Panc1 (cell line): ENCODE measurements at regions not wholly inside any gene's neighbourhood (a gene's known extent, or its start where the extent isn't known, plus 50 kb on each side); places are given as distances from the start of the nearest gene placed in this dataset.

Source experiments
- ATAC-seq: fragments of 200-7000 bp; cut with Tn5 transposase; 2 replicates; pipeline ENCODE4 v1.9.1; 2020; ENCODE audit warnings: mild to moderate bottlenecking, moderate library complexity
- BruUV-seq: library from RNA; stranded (reverse); fragments of 400-500 nt; replicated peaks from 2 replicates; lab custom pipeline; 2021; lab: Mats Ljungman, UMichigan
- CTCF ChIA-PET: fragments of 300-600 bp; sonication (Branson Sonifier 250); formaldehyde crosslinking; loops from one replicate; lab custom pipeline; 2022; ENCODE audit warnings: antibody characterized with exemption; lab: Charles Lee
- POLR2A ChIA-PET: fragments of 300-600 bp; sonication (Branson Sonifier 250); formaldehyde crosslinking; loops from one replicate; lab custom pipeline; 2022; ENCODE audit warnings: antibody characterized with exemption; lab: Charles Lee
- DNase-seq: peaks from one replicate; pipeline ENCODE4 v3.0.0-alpha.2; 2010; ENCODE audit warnings: low read depth, low spot score
- H3K27ac ChIP-seq: 2 replicates; pipeline ENCODE4 v1.5.1; 2011; ENCODE audit warnings: mild to moderate bottlenecking, low read length, inconsistent platforms
- H3K27me3 ChIP-seq: fragments of 200-500 bp; sonication (Bioruptor generic); 2 replicates; pipeline ENCODE4 v1.6.0; 2014; ENCODE audit warnings: low read length, inconsistent platforms; ENCODE audit not compliant: control insufficient read depth, insufficient read depth
- H3K36me3 ChIP-seq: fragments of 200-500 bp; sonication (Bioruptor generic); 2 replicates; pipeline ENCODE4 v1.5.1; 2014; ENCODE audit warnings: inconsistent platforms, mild to moderate bottlenecking, low read length, moderate library complexity; ENCODE audit not compliant: control insufficient read depth, insufficient read depth
- H3K4me1 ChIP-seq: 2 replicates; pipeline ENCODE4 v1.5.1; 2011; ENCODE audit warnings: inconsistent platforms, mild to moderate bottlenecking, low read length, moderate library complexity; ENCODE audit not compliant: control insufficient read depth, insufficient read depth
- H3K4me3 ChIP-seq, 2 experiments: 2 replicates each; pipeline ENCODE4 v1.5.1; 2011 to 2012; ENCODE audit warnings: low read depth in 2 of 2, low read length in 2 of 2, mild to moderate bottlenecking in 2 of 2, inconsistent platforms in 1 of 2, moderate library complexity in 1 of 2
- H3K9me3 ChIP-seq: fragments of 200-500 bp; sonication (Bioruptor generic); 2 replicates; pipeline ENCODE4 v1.5.1; 2014; ENCODE audit warnings: low read depth, mild to moderate bottlenecking, inconsistent platforms, low read length, moderate library complexity; ENCODE audit not compliant: control insufficient read depth, insufficient read depth
- POLR2AphosphoS5 ChIP-seq: IDR thresholded peaks from 2 replicates; pipeline ENCODE4 v1.6.1; 2012; ENCODE audit warnings: mild to moderate bottlenecking, low read depth, low read length, moderate library complexity
- SIN3A ChIP-seq: IDR thresholded peaks from 2 replicates; pipeline ENCODE4 v1.6.1; 2012; ENCODE audit warnings: low read depth, mild to moderate bottlenecking, low read length, moderate library complexity, borderline replicate concordance; ENCODE audit not compliant: insufficient read depth
- TCF7L2 ChIP-seq: IDR thresholded peaks from 2 replicates; pipeline ENCODE4 v1.6.1; 2011; ENCODE audit warnings: mild to moderate bottlenecking, low read depth, low read length, inconsistent platforms
- in situ Hi-C: cut with HindIII; loops from 2 replicates; pipeline ENCODE4 v1.10.0; 2016; ENCODE audit warnings: low sequenced_read_pairs, low pct_unique_long_range_greater_than_20kb
- intact Hi-C: fragments of 100-400 bp; cut with micrococcal nuclease; formaldehyde crosslinking; loops from one replicate; pipeline ENCODE4 v1.10.0; 2022; ENCODE audit not compliant: unreplicated experiment
- TF ChIP-seq, protein P1 (sequence below): fragments of 450-650 bp; IDR thresholded peaks from 2 replicates; pipeline ENCODE4 v1.5.1; 2017; ENCODE audit warnings: mild to moderate bottlenecking
- TF ChIP-seq, protein P2 (sequence below), 2 experiments: IDR thresholded peaks; 2 replicates each; pipeline ENCODE4 v1.6.1; 2011 to 2012; ENCODE audit warnings: low read depth in 2 of 2, control low read depth in 1 of 2, low read length in 1 of 2, mild to moderate bottlenecking in 1 of 2, moderate library complexity in 1 of 2; ENCODE audit not compliant: insufficient read depth in 1 of 2

DNA sequence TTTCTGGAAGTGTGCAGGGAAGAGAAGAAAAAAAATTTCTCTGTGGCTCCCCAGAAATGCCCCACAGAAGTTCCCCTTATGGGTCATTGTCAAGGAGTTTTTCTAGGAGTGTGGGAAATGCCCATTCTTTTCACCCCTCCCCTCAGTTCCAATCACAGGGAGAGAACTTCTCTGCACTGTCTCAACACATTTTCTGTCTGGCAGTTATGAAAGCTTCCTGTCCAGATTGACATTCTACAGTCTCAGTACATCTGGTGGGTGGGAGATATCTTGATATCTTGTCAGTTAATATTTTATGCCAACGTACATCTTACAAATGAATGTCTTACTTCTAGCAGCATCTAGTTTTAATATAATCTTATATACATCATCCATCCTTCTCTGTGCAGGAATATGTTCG, 566.8 kb upstream of the AADAT start:
- no TSS peak for BruUV-seq

DNA sequence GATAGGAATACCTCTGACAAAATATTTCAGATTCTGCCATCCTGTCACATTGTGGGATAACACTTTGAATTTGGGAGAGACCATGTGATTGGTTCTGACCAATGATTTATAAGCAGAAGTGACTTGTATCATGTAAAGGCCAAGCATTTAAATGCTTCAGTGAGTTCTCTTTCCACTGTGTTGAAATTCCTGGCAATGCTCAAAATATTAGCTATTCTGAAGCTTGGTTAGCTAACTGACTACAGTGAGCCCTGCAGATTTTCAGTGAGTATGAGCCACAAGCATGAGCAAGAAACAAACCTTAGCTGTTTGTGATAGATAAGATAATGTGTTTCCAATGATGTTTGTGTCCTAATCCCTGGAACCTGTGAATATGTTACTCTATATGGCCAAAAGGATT, 562.8 kb upstream of the AADAT start:
- Histone ChIP-seq H3K27ac (no peak overlapping the region), H3K9me3 (no peaks in the 10 kb centered on the region), H3K27me3 (no peaks in the 10 kb centered on the region), H3K36me3 (no peaks in the 10 kb centered on the region), H3K4me3 (no peak overlapping the region), H3K4me1 (no peaks in the 10 kb centered on the region)
- no peak for ATAC-seq
- ChIA-PET POLR2A (no interaction called here), CTCF (no interaction called here)
- in situ Hi-C loops (no loop called here), intact Hi-C loops (no loop called here)
- no peak for TF ChIP-seq TCF7L2
- no peak for TF ChIP-seq SIN3A
- no peak for TF ChIP-seq POLR2AphosphoS5
- TF ChIP-seq, protein P1, sequence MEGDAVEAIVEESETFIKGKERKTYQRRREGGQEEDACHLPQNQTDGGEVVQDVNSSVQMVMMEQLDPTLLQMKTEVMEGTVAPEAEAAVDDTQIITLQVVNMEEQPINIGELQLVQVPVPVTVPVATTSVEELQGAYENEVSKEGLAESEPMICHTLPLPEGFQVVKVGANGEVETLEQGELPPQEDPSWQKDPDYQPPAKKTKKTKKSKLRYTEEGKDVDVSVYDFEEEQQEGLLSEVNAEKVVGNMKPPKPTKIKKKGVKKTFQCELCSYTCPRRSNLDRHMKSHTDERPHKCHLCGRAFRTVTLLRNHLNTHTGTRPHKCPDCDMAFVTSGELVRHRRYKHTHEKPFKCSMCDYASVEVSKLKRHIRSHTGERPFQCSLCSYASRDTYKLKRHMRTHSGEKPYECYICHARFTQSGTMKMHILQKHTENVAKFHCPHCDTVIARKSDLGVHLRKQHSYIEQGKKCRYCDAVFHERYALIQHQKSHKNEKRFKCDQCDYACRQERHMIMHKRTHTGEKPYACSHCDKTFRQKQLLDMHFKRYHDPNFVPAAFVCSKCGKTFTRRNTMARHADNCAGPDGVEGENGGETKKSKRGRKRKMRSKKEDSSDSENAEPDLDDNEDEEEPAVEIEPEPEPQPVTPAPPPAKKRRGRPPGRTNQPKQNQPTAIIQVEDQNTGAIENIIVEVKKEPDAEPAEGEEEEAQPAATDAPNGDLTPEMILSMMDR = no peak
- DNase-seq = no peak
- no TSS peak for BruUV-seq

More for the DNA sequence above, 566.8 kb upstream of the AADAT start:
- Histone ChIP-seq H3K9me3 (no peaks in the 10 kb centered on the region), H3K4me1 (no peaks in the 10 kb centered on the region), H3K27ac (no peak overlapping the region), H3K36me3 (no peaks in the 10 kb centered on the region), H3K27me3 (no peaks in the 10 kb centered on the region), H3K4me3 (no peak overlapping the region)
- in situ Hi-C loops = no loop called here
- ChIA-PET CTCF (no interaction called here), POLR2A (no interaction called here)
- no peak for ATAC-seq
- intact Hi-C loops = no loop called here
- no peak for DNase-seq
- TF ChIP-seq, protein P2, sequence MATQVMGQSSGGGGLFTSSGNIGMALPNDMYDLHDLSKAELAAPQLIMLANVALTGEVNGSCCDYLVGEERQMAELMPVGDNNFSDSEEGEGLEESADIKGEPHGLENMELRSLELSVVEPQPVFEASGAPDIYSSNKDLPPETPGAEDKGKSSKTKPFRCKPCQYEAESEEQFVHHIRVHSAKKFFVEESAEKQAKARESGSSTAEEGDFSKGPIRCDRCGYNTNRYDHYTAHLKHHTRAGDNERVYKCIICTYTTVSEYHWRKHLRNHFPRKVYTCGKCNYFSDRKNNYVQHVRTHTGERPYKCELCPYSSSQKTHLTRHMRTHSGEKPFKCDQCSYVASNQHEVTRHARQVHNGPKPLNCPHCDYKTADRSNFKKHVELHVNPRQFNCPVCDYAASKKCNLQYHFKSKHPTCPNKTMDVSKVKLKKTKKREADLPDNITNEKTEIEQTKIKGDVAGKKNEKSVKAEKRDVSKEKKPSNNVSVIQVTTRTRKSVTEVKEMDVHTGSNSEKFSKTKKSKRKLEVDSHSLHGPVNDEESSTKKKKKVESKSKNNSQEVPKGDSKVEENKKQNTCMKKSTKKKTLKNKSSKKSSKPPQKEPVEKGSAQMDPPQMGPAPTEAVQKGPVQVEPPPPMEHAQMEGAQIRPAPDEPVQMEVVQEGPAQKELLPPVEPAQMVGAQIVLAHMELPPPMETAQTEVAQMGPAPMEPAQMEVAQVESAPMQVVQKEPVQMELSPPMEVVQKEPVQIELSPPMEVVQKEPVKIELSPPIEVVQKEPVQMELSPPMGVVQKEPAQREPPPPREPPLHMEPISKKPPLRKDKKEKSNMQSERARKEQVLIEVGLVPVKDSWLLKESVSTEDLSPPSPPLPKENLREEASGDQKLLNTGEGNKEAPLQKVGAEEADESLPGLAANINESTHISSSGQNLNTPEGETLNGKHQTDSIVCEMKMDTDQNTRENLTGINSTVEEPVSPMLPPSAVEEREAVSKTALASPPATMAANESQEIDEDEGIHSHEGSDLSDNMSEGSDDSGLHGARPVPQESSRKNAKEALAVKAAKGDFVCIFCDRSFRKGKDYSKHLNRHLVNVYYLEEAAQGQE (IDR thresholded peaks at IDR 0.05; ENCODE audit: insufficient read depth in 1 of 2, low read depth in 2 of 2, low read length in 1 of 2) = no peak
- TF ChIP-seq SIN3A (no peak), TCF7L2 (no peak), POLR2AphosphoS5 (no peak)
- TF ChIP-seq, protein P1 = no peak
